Endothelial cell of umbilical vein (primary cell): ENCODE measurements at regions not wholly inside any gene's neighbourhood (a gene's known extent, or its start where the extent isn't known, plus 50 kb on each side); places are given as distances from the start of the nearest gene placed in this dataset.

Source experiments
- BruUV-seq: library from RNA; stranded (reverse); fragments of 400-500 nt; replicated peaks from 2 replicates; lab custom pipeline; 2021; lab: Mats Ljungman, UMichigan
- CTCF ChIA-PET: fragments of 300-600, 350-600 bp; sonication (Branson Sonifier 250); formaldehyde crosslinking; loops from one replicate; lab custom pipeline; 2021; ENCODE audit warnings: antibody characterized with exemption, inconsistent platforms; lab: Charles Lee
- POLR2A ChIA-PET: fragments of 300-600, 350-600 bp; sonication (Branson Sonifier 250); formaldehyde crosslinking; loops from one replicate; lab custom pipeline; 2021; ENCODE audit warnings: antibody characterized with exemption, inconsistent platforms; lab: Charles Lee
- DNase-seq: peaks from one replicate; pipeline ENCODE4 v3.0.0-alpha.2; 2011; ENCODE audit warnings: low read depth, low spot score
- FAIRE-seq: peaks from 2 replicates; lab custom pipeline; 2011; peaks lifted over from hg19 to GRCh38; lab: Jason Lieb, UNC
- H2AFZ ChIP-seq: 2 replicates; pipeline ENCODE4 v1.6.0; 2012; ENCODE audit warnings: low read depth, low read length, control low read depth, inconsistent platforms
- H3K27ac ChIP-seq: 2 replicates; pipeline ENCODE4 v1.5.1; 2011; ENCODE audit warnings: low read depth, mild to moderate bottlenecking, control low read depth, low read length, moderate library complexity; ENCODE audit not compliant: insufficient read depth
- H3K27me3 ChIP-seq, 2 experiments: 2 replicates each; pipeline versions ENCODE4 v1.6.0 to v1.6.1; 2011; ENCODE audit warnings: low read length in 2 of 2, mixed read lengths in 1 of 2; ENCODE audit not compliant: control insufficient read depth in 2 of 2, insufficient read depth in 2 of 2
- H3K36me3 ChIP-seq, 2 experiments: 2 replicates in 1 of 2; 3 replicates in 1 of 2; pipeline ENCODE4 v1.5.1; 2011; ENCODE audit warnings: low read length in 2 of 2, mild to moderate bottlenecking in 1 of 2, moderate library complexity in 1 of 2; ENCODE audit not compliant: control insufficient read depth in 2 of 2, insufficient read depth in 2 of 2; ENCODE audit errors: extremely low read depth in 1 of 2
- H3K4me1 ChIP-seq: 3 replicates; pipeline ENCODE4 v1.5.1; 2011; ENCODE audit warnings: mild to moderate bottlenecking, low read length; ENCODE audit not compliant: control insufficient read depth, insufficient read depth; ENCODE audit errors: extremely low read depth
- H3K4me2 ChIP-seq: 2 replicates; pipeline ENCODE4 v1.6.1; 2011; ENCODE audit warnings: low read length, control low read depth, mixed read lengths; ENCODE audit not compliant: insufficient read depth
- H3K4me3 ChIP-seq, 3 experiments: fragments of 200-600 bp in 1 of 3; sonication (generic), shearing (Covaris generic) in 1 of 3; replicated peaks in 1 of 3; 2 replicates each; pipeline ENCODE4 v1.5.1; 2011 to 2016; ENCODE audit warnings: control low read depth in 3 of 3, low read length in 3 of 3, mild to moderate bottlenecking in 2 of 3, inconsistent platforms in 1 of 3, low read depth in 1 of 3, moderate library complexity in 1 of 3; ENCODE audit not compliant: insufficient read depth in 1 of 3
- H3K79me2 ChIP-seq: 2 replicates; pipeline ENCODE4 v1.6.0; 2012; ENCODE audit warnings: low read length, inconsistent platforms; ENCODE audit not compliant: control insufficient read depth, insufficient read depth
- H3K9ac ChIP-seq: replicated peaks from 2 replicates; pipeline ENCODE3; 2011; ENCODE audit warnings: low read length, control low read depth; ENCODE audit not compliant: insufficient read depth; ENCODE audit errors: extremely low read depth
- H3K9me1 ChIP-seq: replicated peaks from 3 replicates; pipeline ENCODE4 v1.6.0; 2011; ENCODE audit warnings: mild to moderate bottlenecking, low read length; ENCODE audit not compliant: control insufficient read depth, insufficient read depth; ENCODE audit errors: extremely low read depth
- H3K9me3 ChIP-seq: replicated peaks from 2 replicates; pipeline ENCODE4 v1.5.1; 2012; ENCODE audit warnings: low read length, inconsistent platforms; ENCODE audit not compliant: control insufficient read depth, insufficient read depth
- H4K20me1 ChIP-seq: replicated peaks from 2 replicates; pipeline ENCODE3; 2011; ENCODE audit warnings: mild to moderate bottlenecking, low read length; ENCODE audit not compliant: control insufficient read depth, insufficient read depth; ENCODE audit errors: extremely low read depth
- CTCF ChIP-seq, 2 donors: IDR thresholded peaks; 1 replicate in 1 of 2; 2 replicates in 1 of 2; pipeline ENCODE4 v1.5.1; 2011; ENCODE audit warnings: low read length in 2 of 2, mild to moderate bottlenecking in 2 of 2, moderate library complexity in 2 of 2, control low read depth in 1 of 2, inconsistent platforms in 1 of 2, low read depth in 1 of 2; ENCODE audit not compliant: insufficient read depth in 1 of 2; ENCODE audit errors: extremely low read depth in 1 of 2
- EZH2 ChIP-seq: IDR thresholded peaks from 2 replicates; pipeline ENCODE4 v1.6.1; 2012; ENCODE audit warnings: borderline replicate concordance, low read depth, mild to moderate bottlenecking, moderate library complexity, low read length, inconsistent platforms; ENCODE audit not compliant: severe bottlenecking
- FOS ChIP-seq: IDR thresholded peaks from 2 replicates; pipeline ENCODE4 v1.6.1; 2011; ENCODE audit warnings: mild to moderate bottlenecking, low read length, moderate library complexity, borderline replicate concordance; ENCODE audit not compliant: insufficient read depth
- GATA2 ChIP-seq: IDR thresholded peaks from 2 replicates; pipeline ENCODE4 v1.7.0; 2011; ENCODE audit warnings: low read depth, mild to moderate bottlenecking, moderate library complexity, mixed read lengths, low read length; ENCODE audit not compliant: insufficient read length, insufficient read depth
- JUN ChIP-seq: IDR thresholded peaks from 2 replicates; pipeline ENCODE4 v1.6.1; 2011; ENCODE audit warnings: borderline replicate concordance, low read depth; ENCODE audit not compliant: insufficient read length, insufficient read depth
- MYC ChIP-seq: IDR thresholded peaks from one replicate; pipeline ENCODE4 v1.6.1; 2011; ENCODE audit warnings: mild to moderate bottlenecking, low read depth, low read length
- POLR2A ChIP-seq: IDR thresholded peaks from 2 replicates; pipeline ENCODE4 v1.6.1; 2012; ENCODE audit warnings: low read depth, mild to moderate bottlenecking, control low read depth, low read length
- POLR2AphosphoS5 ChIP-seq: IDR thresholded peaks from 2 replicates; pipeline ENCODE4 v1.6.1; 2012; ENCODE audit warnings: low read depth, mild to moderate bottlenecking, control low read depth, low read length, moderate library complexity; ENCODE audit not compliant: insufficient read depth
- dilution Hi-C: fragments of 300-500 bp; cut with MboI; formaldehyde crosslinking; loops from one replicate; pipeline ENCODE4 v1.15.0; 2019; ENCODE audit warnings: low sequenced_read_pairs; ENCODE audit not compliant: extremely low pct_ligation_motif_present
- intact Hi-C: fragments of 100-400 bp; cut with micrococcal nuclease; formaldehyde crosslinking; loops from one replicate; pipeline ENCODE4 v1.10.0; 2022
- TF ChIP-seq, protein P1 (sequence below): IDR thresholded peaks from 2 replicates; pipeline ENCODE4 v1.6.1; 2011; ENCODE audit not compliant: insufficient read depth, insufficient read length

- Histone ChIP-seq H3K27me3 (no peaks in the 10 kb centered on the region), H3K9me3 (peaks cover 5% of the 10 kb centered on the region), H3K9ac (no peak overlapping the region), H3K27ac (no peak overlapping the region), H3K4me3 (no peak overlapping the region), H3K4me1 (no peaks in the 10 kb centered on the region), H3K9me1 (no peaks in the 10 kb centered on the region), H3K79me2 (no peaks in the 10 kb centered on the region), H4K20me1 (no peaks in the 10 kb centered on the region), H2AFZ (no peak overlapping the region), H3K36me3 (no peaks in the 10 kb centered on the region), H3K4me2 (no peak overlapping the region)
- BruUV-seq: no TSS peak
- POLR2A ChIA-PET: no interaction called here
- FAIRE-seq (no peak), DNase-seq (no peak)
- CTCF ChIA-PET: no interaction called here
- intact Hi-C loops: no loop called here
- dilution Hi-C loops: no loop called here
- TF ChIP-seq POLR2AphosphoS5: no peak
- no peak for TF ChIP-seq FOS
- TF ChIP-seq, protein P1, sequence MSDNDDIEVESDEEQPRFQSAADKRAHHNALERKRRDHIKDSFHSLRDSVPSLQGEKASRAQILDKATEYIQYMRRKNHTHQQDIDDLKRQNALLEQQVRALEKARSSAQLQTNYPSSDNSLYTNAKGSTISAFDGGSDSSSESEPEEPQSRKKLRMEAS: no peak
- no peak for TF ChIP-seq GATA2
- TF ChIP-seq POLR2A: no peak
- TF ChIP-seq EZH2: no peak
- TF ChIP-seq MYC: no peak
- no peak for TF ChIP-seq CTCF (IDR thresholded peaks at IDR 0.05; ENCODE audit: extremely low read depth in 1 of 2, insufficient read depth in 1 of 2, low read depth in 1 of 2, low read length in 2 of 2)
- no peak for TF ChIP-seq JUN
Measured at GRCh38 chr2:208671886-208672680, 265.5 kb downstream of the PTH2R start.
